ENCODE measurements at regions not wholly inside any gene's neighbourhood (a gene's known extent, or its start where the extent isn't known, plus 50 kb on each side); places are given as distances from the start of the nearest gene placed in this dataset.

GRCh38 chr2:176562359-176563078 lies 293.3 kb downstream of the MTX2 start:
- DNase-seq (no peak), ATAC-seq (no peak)
- H3K9me3 ChIP-seq (ENCODE audit: control insufficient read depth, low read length): no peaks in the 10 kb centered on the region
- no peak overlapping the region for H3K27ac ChIP-seq (ENCODE audit: low read length)
- no peaks in the 10 kb centered on the region for H3K27me3 ChIP-seq (ENCODE audit: control insufficient read depth, insufficient read depth)
- H3K4me3 ChIP-seq (ENCODE audit: low read length): no peak overlapping the region
- 62% methylated on average over 4 of the region's 4 CpGs for WGBS
- H3K4me1 ChIP-seq (ENCODE audit: control insufficient read depth, insufficient read depth, low read length): no peaks in the 10 kb centered on the region
- intact Hi-C loops (cut with DNase I): no loop called here

GRCh38 chr2:176565641-176566323 lies 296.5 kb downstream of the MTX2 start:
- Histone ChIP-seq H3K4me1 (ENCODE audit: control insufficient read depth, insufficient read depth, low read length) (no peaks in the 10 kb centered on the region), H3K4me3 (ENCODE audit: low read length) (no peak overlapping the region), H3K27ac (ENCODE audit: low read length) (no peak overlapping the region), H3K9me3 (ENCODE audit: control insufficient read depth, low read length) (no peaks in the 10 kb centered on the region), H3K27me3 (ENCODE audit: control insufficient read depth, insufficient read depth) (peaks cover 6% of the 10 kb centered on the region)
- 81% methylated on average over 18 of the region's 18 CpGs for WGBS
- DNase-seq: no peak
- peak in 1 of 2 donors; percentile 59 for ATAC-seq
- intact Hi-C loops (cut with DNase I): no loop called here

GRCh38 chr2:176566496-176566895 lies 297.3 kb downstream of the MTX2 start:
- H3K27me3 ChIP-seq (ENCODE audit: control insufficient read depth, insufficient read depth): peaks cover 7% of the 10 kb centered on the region
- no peak for DNase-seq
- WGBS: 99% methylated on average over 1 of the region's 1 CpG

GRCh38 chr2:176566961-176567360 lies 297.7 kb downstream of the MTX2 start:
- no peak overlapping the region for H3K4me3 ChIP-seq (ENCODE audit: low read length)
- no peak overlapping the region for H3K27ac ChIP-seq (ENCODE audit: low read length)
- peaks cover 7% of the 10 kb centered on the region for H3K27me3 ChIP-seq (ENCODE audit: control insufficient read depth, insufficient read depth)
- intact Hi-C loops (cut with DNase I): no loop called here
- H3K9me3 ChIP-seq (ENCODE audit: control insufficient read depth, low read length): no peaks in the 10 kb centered on the region
- ATAC-seq (no peak), DNase-seq (no peak)
- no peaks in the 10 kb centered on the region for H3K4me1 ChIP-seq (ENCODE audit: control insufficient read depth, insufficient read depth, low read length)

More at GRCh38 chr2:176566496-176566895, 297.3 kb downstream of the MTX2 start:
- H3K4me3 ChIP-seq (ENCODE audit: low read length): no peak overlapping the region
- ATAC-seq: no peak
- H3K4me1 ChIP-seq (ENCODE audit: control insufficient read depth, insufficient read depth, low read length): no peaks in the 10 kb centered on the region
- no peak overlapping the region for H3K27ac ChIP-seq (ENCODE audit: low read length)
- no peaks in the 10 kb centered on the region for H3K9me3 ChIP-seq (ENCODE audit: control insufficient read depth, low read length)
- intact Hi-C loops (cut with DNase I): no loop called here

- Histone ChIP-seq H3K9me3 (ENCODE audit: control insufficient read depth, low read length) (no peaks in the 10 kb centered on the region), H3K4me1 (ENCODE audit: control insufficient read depth, insufficient read depth, low read length) (no peaks in the 10 kb centered on the region), H3K27ac (ENCODE audit: low read length) (no peak overlapping the region), H3K4me3 (ENCODE audit: low read length) (no peak overlapping the region), H3K27me3 (ENCODE audit: control insufficient read depth, insufficient read depth) (peaks cover 7% of the 10 kb centered on the region)
- 89% methylated on average over 2 of the region's 2 CpGs for WGBS
- ATAC-seq (no peak), DNase-seq (no peak)
- intact Hi-C loops (cut with DNase I): no loop called here
These were observed 298.1 kb downstream of the MTX2 start for GRCh38 chr2:176567361-176567760.

GRCh38 chr2:176569574-176569973 lies 300.3 kb downstream of the MTX2 start:
- Histone ChIP-seq H3K9me3 (ENCODE audit: control insufficient read depth, low read length) (no peaks in the 10 kb centered on the region), H3K4me3 (ENCODE audit: low read length) (no peak overlapping the region), H3K27ac (ENCODE audit: low read length) (no peak overlapping the region), H3K27me3 (ENCODE audit: control insufficient read depth, insufficient read depth) (peaks cover 7% of the 10 kb centered on the region), H3K4me1 (ENCODE audit: control insufficient read depth, insufficient read depth, low read length) (no peaks in the 10 kb centered on the region)
- ATAC-seq (no peak), DNase-seq (no peak)
- intact Hi-C loops (cut with DNase I): no loop called here
- 93% methylated on average over 3 of the region's 3 CpGs for WGBS

- Histone ChIP-seq H3K9me3 (ENCODE audit: control insufficient read depth, low read length) (no peaks in the 10 kb centered on the region), H3K27me3 (ENCODE audit: control insufficient read depth, insufficient read depth) (peaks cover 4% of the 10 kb centered on the region), H3K4me1 (ENCODE audit: control insufficient read depth, insufficient read depth, low read length) (no peaks in the 10 kb centered on the region), H3K4me3 (ENCODE audit: low read length) (no peak overlapping the region), H3K27ac (ENCODE audit: low read length) (no peak overlapping the region)
- intact Hi-C loops (cut with DNase I): no loop called here
- ATAC-seq (no peak), DNase-seq (no peak)
- WGBS: 92% methylated on average over 4 of the region's 4 CpGs
These were observed 304.6 kb downstream of the MTX2 start for GRCh38 chr2:176573612-176574483.

GRCh38 chr2:176574484-176575236 lies 305.4 kb downstream of the MTX2 start:
- Histone ChIP-seq H3K27me3 (ENCODE audit: control insufficient read depth, insufficient read depth) (peaks cover 4% of the 10 kb centered on the region), H3K9me3 (ENCODE audit: control insufficient read depth, low read length) (no peaks in the 10 kb centered on the region), H3K27ac (ENCODE audit: low read length) (no peak overlapping the region), H3K4me3 (ENCODE audit: low read length) (no peak overlapping the region), H3K4me1 (ENCODE audit: control insufficient read depth, insufficient read depth, low read length) (no peaks in the 10 kb centered on the region)
- ATAC-seq: no peak
- DNase-seq: no peak
- 87% methylated on average over 9 of the region's 9 CpGs for WGBS
- intact Hi-C loops (cut with DNase I): no loop called here

- H3K9me3 ChIP-seq (ENCODE audit: control insufficient read depth, low read length): no peaks in the 10 kb centered on the region
- no peaks in the 10 kb centered on the region for H3K4me1 ChIP-seq (ENCODE audit: control insufficient read depth, insufficient read depth, low read length)
- peaks cover 4% of the 10 kb centered on the region for H3K27me3 ChIP-seq (ENCODE audit: control insufficient read depth, insufficient read depth)
- intact Hi-C loops (cut with DNase I): no loop called here
- no peak for ATAC-seq
- H3K4me3 ChIP-seq (ENCODE audit: low read length): no peak overlapping the region
- DNase-seq: no peak
- WGBS: 91% methylated on average over 6 of the region's 6 CpGs
- no peak overlapping the region for H3K27ac ChIP-seq (ENCODE audit: low read length)
These were observed 306.0 kb downstream of the MTX2 start for GRCh38 chr2:176575237-176575744.

- intact Hi-C loops (cut with DNase I): no loop called here
- Histone ChIP-seq H3K4me3 (ENCODE audit: low read length) (no peak overlapping the region), H3K27me3 (ENCODE audit: control insufficient read depth, insufficient read depth) (no peaks in the 10 kb centered on the region), H3K27ac (ENCODE audit: low read length) (no peak overlapping the region), H3K9me3 (ENCODE audit: control insufficient read depth, low read length) (no peaks in the 10 kb centered on the region), H3K4me1 (ENCODE audit: control insufficient read depth, insufficient read depth, low read length) (no peaks in the 10 kb centered on the region)
- DNase-seq (no peak), ATAC-seq (no peak)
- 41% methylated on average over 1 of the region's 1 CpG for WGBS
These were observed 307.8 kb downstream of the MTX2 start for GRCh38 chr2:176577054-176577453.
